Posterior cingulate gyrus (tissue), 11 donors: ENCODE measurements at regions not wholly inside any gene's neighbourhood (a gene's known extent, or its start where the extent isn't known, plus 50 kb on each side); places are given as distances from the start of the nearest gene placed in this dataset.
"Not testable (repeated sequence)": the region's sequence is repeated elsewhere in the genome, so short reads cannot be mapped to it uniquely, and the experiment has no call there.

Experiments used
- DNase-seq, 10 donors: peaks; one replicate each; pipeline versions ENCODE4 v3.0.0 to v3.0.0-alpha.2; 2020 to 2021; ENCODE audit warnings: mixed read lengths in 3 of 10
- intact Hi-C: fragments of 100-400 bp; cut with DNase I; formaldehyde crosslinking; loops from one replicate; pipeline ENCODE4 v1.15.1; 2023

- intact Hi-C loops, result no loop called here
These were observed 169.3 kb downstream of the PCDH20 start for GRCh38 chr13:61246351-61246750.

GRCh38 chr13:61215601-61216000 is 200.0 kb downstream of the PCDH20 start:
- intact Hi-C loops, result no loop called here
- no peak for DNase-seq

More at GRCh38 chr13:61246351-61246750, 169.3 kb downstream of the PCDH20 start:
- DNase-seq, result no peak

GRCh38 chr13:61215116-61215515 is 200.5 kb downstream of the PCDH20 start:
- DNase-seq, result no peak
- intact Hi-C loops, result no loop called here

- DNase-seq, result no peak
- intact Hi-C loops, result no loop called here
These were observed 201.1 kb downstream of the PCDH20 start for GRCh38 chr13:61214551-61214950.

GRCh38 chr13:61205898-61206297 is 209.8 kb downstream of the PCDH20 start:
- peak in 2 of 10 donors; percentile 36 to 59 for DNase-seq
- intact Hi-C loops, result not testable (repeated sequence)

GRCh38 chr13:61204025-61204424 is 211.6 kb downstream of the PCDH20 start:
- DNase-seq, result no peak
- intact Hi-C loops, result no loop called here

- intact Hi-C loops, result no loop called here
- no peak for DNase-seq
These were observed 213.6 kb downstream of the PCDH20 start for GRCh38 chr13:61202042-61202441.

GRCh38 chr13:61192826-61193225 is 222.8 kb downstream of the PCDH20 start:
- no peak for DNase-seq
- intact Hi-C loops, result no loop called here

- no peak for DNase-seq
- intact Hi-C loops, result no loop called here
These were observed 227.6 kb downstream of the PCDH20 start for GRCh38 chr13:61188057-61188456.

GRCh38 chr13:61187471-61187870 is 228.2 kb downstream of the PCDH20 start:
- no peak for DNase-seq
- intact Hi-C loops, result no loop called here

GRCh38 chr13:61183670-61184069 is 232.0 kb downstream of the PCDH20 start:
- intact Hi-C loops, result no loop called here
- no peak for DNase-seq

GRCh38 chr13:61180234-61180633 is 235.4 kb downstream of the PCDH20 start:
- no peak for DNase-seq
- intact Hi-C loops, result no loop called here

GRCh38 chr13:61179741-61180140 is 235.9 kb downstream of the PCDH20 start:
- DNase-seq, result no peak
- intact Hi-C loops, result no loop called here

- intact Hi-C loops, result no loop called here
- peak; percentile 19 to 82 (median 36) for DNase-seq
These were observed 244.8 kb downstream of the PCDH20 start for GRCh38 chr13:61170856-61171255.

GRCh38 chr13:61162636-61163035 is 253.0 kb downstream of the PCDH20 start:
- intact Hi-C loops, result no loop called here
- no peak for DNase-seq

GRCh38 chr13:61162106-61162505 is 253.5 kb downstream of the PCDH20 start:
- intact Hi-C loops, result no loop called here
- DNase-seq, result no peak

- no peak for DNase-seq
- intact Hi-C loops, result no loop called here
These were observed 258.9 kb downstream of the PCDH20 start for GRCh38 chr13:61156753-61157152.

GRCh38 chr13:61151062-61151461 is 264.6 kb downstream of the PCDH20 start:
- intact Hi-C loops, result no loop called here
- no peak for DNase-seq

GRCh38 chr13:61149331-61149730 is 266.3 kb downstream of the PCDH20 start:
- DNase-seq, result no peak
- intact Hi-C loops, result no loop called here

GRCh38 chr13:61148691-61149315 is 266.8 kb downstream of the PCDH20 start:
- no peak for DNase-seq
- intact Hi-C loops, result no loop called here

- no peak for DNase-seq
- intact Hi-C loops, result no loop called here
These were observed 267.4 kb downstream of the PCDH20 start for GRCh38 chr13:61148211-61148610.

- intact Hi-C loops, result no loop called here
- DNase-seq, result no peak
These were observed 269.1 kb downstream of the PCDH20 start for GRCh38 chr13:61146571-61146970.

GRCh38 chr13:61146158-61146557 is 269.5 kb downstream of the PCDH20 start:
- peak in 3 of 10 donors; percentile 18 to 78 (median 73) for DNase-seq
- intact Hi-C loops, result no loop called here
